ENCODE measurements at regions not wholly inside any gene's neighbourhood (a gene's known extent, or its start where the extent isn't known, plus 50 kb on each side); places are given as distances from the start of the nearest gene placed in this dataset.

- H3K36me3 Mint-ChIP-seq: no peaks in the 10 kb centered on the region
- H3K27ac Mint-ChIP-seq: no peak overlapping the region
- no peak overlapping the region for H3K4me3 Mint-ChIP-seq
- DNase-seq (ENCODE audit: low spot score): no peak
- no peaks in the 10 kb centered on the region for H3K4me1 Mint-ChIP-seq (ENCODE audit: low read depth in 2 of 2)
- H3K27me3 Mint-ChIP-seq: peaks cover 19 to 30% of the 10 kb centered on the region in 2 donors
- H3K9me3 Mint-ChIP-seq: no peaks in the 10 kb centered on the region
- ATAC-seq: no peak
These were observed 66.3 kb upstream of the DIPK2B start for GRCh38 chrX:45267007-45267406.

- Mint-ChIP-seq H3K9me3 (no peaks in the 10 kb centered on the region), H3K4me1 (ENCODE audit: low read depth in 2 of 2) (no peaks in the 10 kb centered on the region), H3K36me3 (no peaks in the 10 kb centered on the region), H3K4me3 (no peak overlapping the region), H3K27me3 (peaks cover 19 to 29% of the 10 kb centered on the region in 2 donors), H3K27ac (no peak overlapping the region)
- ATAC-seq (no peak), DNase-seq (ENCODE audit: low spot score) (no peak)
These were observed 65.8 kb upstream of the DIPK2B start for GRCh38 chrX:45266456-45266855.

DNA sequence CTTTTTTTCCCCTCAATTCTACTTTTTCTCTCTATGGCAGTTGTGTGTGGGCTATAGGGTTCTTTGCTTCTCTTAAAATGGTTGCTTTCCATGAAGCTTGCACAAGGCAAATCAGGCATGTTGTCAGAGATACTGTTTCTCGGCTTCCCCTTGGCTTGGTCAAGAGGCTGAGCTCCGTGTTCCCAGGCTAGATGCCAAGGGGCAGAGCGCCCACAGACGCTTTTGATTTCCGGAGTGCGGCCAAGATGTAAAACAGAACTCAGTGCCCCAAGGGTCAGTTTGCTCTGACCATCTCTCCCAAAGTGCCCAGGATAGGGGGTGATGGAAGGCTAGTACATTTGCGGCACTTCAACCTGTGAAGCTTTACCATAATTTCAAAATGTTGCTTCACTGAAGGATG is 64.2 kb upstream of the DIPK2B start:
- H3K27me3 Mint-ChIP-seq: peaks cover 9 to 13% of the 10 kb centered on the region in 2 donors
- H3K4me1 Mint-ChIP-seq (ENCODE audit: low read depth in 2 of 2): no peaks in the 10 kb centered on the region
- no peak overlapping the region for H3K27ac Mint-ChIP-seq
- DNase-seq (ENCODE audit: low spot score) (no peak), ATAC-seq (no peak)
- H3K4me3 Mint-ChIP-seq: no peak overlapping the region
- no peaks in the 10 kb centered on the region for H3K9me3 Mint-ChIP-seq
- H3K36me3 Mint-ChIP-seq: no peaks in the 10 kb centered on the region

GRCh38 chrX:45261471-45261870 is 60.8 kb upstream of the DIPK2B start:
- Mint-ChIP-seq H3K27ac (no peak overlapping the region), H3K36me3 (no peaks in the 10 kb centered on the region), H3K4me3 (no peak overlapping the region), H3K4me1 (ENCODE audit: low read depth in 2 of 2) (no peaks in the 10 kb centered on the region), H3K27me3 (peaks cover 0 to 2% of the 10 kb centered on the region in 2 donors), H3K9me3 (no peaks in the 10 kb centered on the region)
- ATAC-seq (no peak), DNase-seq (ENCODE audit: low spot score) (no peak)

- Mint-ChIP-seq H3K4me3 (no peak overlapping the region), H3K36me3 (no peaks in the 10 kb centered on the region), H3K27me3 (peaks cover 0 to 2% of the 10 kb centered on the region in 2 donors), H3K4me1 (ENCODE audit: low read depth in 2 of 2) (no peaks in the 10 kb centered on the region), H3K9me3 (no peaks in the 10 kb centered on the region), H3K27ac (no peak overlapping the region)
- DNase-seq (ENCODE audit: low spot score) (no peak), ATAC-seq (no peak)
These were observed 60.3 kb upstream of the DIPK2B start for GRCh38 chrX:45261005-45261404.

DNA sequence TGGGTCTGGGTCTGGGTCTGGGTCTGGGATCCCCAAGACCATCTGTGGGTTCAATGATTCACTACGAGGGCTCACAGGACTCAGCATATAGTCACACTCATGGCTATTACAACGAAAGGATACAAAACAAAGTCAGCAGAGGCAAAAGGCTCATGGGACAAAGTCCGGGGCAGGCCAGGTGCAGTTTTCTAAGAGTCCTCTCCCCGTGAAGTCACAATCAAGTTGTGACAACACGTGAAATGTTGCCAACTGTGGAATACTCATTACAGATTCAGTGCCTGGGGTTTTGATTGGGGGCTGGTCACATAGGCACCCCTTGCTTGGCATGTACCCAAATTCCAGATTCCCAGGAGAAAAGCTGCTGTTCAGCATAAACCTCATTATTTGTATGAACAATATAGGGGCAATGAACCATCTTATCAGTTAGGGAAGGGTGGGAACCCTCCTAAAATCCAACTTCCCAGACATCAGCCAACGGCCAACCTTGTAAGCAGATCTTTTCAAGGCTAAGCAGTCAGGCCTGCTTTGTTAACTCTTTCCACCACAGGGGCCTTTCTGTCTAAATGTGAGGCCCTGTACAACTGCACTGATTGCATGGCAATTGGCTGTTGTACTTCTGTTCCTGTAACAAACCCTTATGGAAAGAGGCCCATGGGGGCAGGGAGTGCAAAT is 58.2 kb upstream of the DIPK2B start:
- H3K27ac Mint-ChIP-seq: no peak overlapping the region
- ATAC-seq (no peak), DNase-seq (ENCODE audit: low spot score) (no peak)
- no peak overlapping the region for H3K4me3 Mint-ChIP-seq
- H3K27me3 Mint-ChIP-seq: peaks cover 0 to 4% of the 10 kb centered on the region in 2 donors
- H3K4me1 Mint-ChIP-seq (ENCODE audit: low read depth in 2 of 2): no peaks in the 10 kb centered on the region
- no peaks in the 10 kb centered on the region for H3K9me3 Mint-ChIP-seq
- no peaks in the 10 kb centered on the region for H3K36me3 Mint-ChIP-seq

All from natural killer cell treated with Interleukin-12 subunit alpha and Interleukin-12 subunit beta and Interleukin-15 and Interleukin-18, amount 100 ng/mL, for 72 hours (primary cell).